GM10266 (cell line): ENCODE measurements at regions not wholly inside any gene's neighbourhood (a gene's known extent, or its start where the extent isn't known, plus 50 kb on each side); places are given as distances from the start of the nearest gene placed in this dataset.

Experiments
- DNase-seq: peaks from one replicate; pipeline ENCODE4 v3.0.0; 2012; ENCODE audit errors: extremely low spot score
- CTCF ChIP-seq: IDR thresholded peaks from 2 replicates; pipeline ENCODE4 v1.5.1; 2012; ENCODE audit warnings: mild to moderate bottlenecking, low read depth; ENCODE audit not compliant: control insufficient read depth, insufficient read depth; ENCODE audit errors: missing control alignments

GRCh38 chr16:86079255-86079885 lies 180.4 kb downstream of the IRF8 start:
- no peak for TF ChIP-seq CTCF
- DNase-seq, result no peak

- DNase-seq, result no peak
- no peak for TF ChIP-seq CTCF
Observed at GRCh38 chr16:86080131-86080875, 181.3 kb downstream of the IRF8 start.

- no peak for DNase-seq
- TF ChIP-seq CTCF, result no peak
Observed at GRCh38 chr16:86080982-86081381, 182.0 kb downstream of the IRF8 start.

- no peak for TF ChIP-seq CTCF
- DNase-seq, result no peak
Observed at GRCh38 chr16:86082418-86083030, 183.6 kb downstream of the IRF8 start.

- TF ChIP-seq CTCF, result no peak
- no peak for DNase-seq
Observed at GRCh38 chr16:86083382-86084002, 184.5 kb downstream of the IRF8 start.

GRCh38 chr16:86085161-86085611 lies 186.2 kb downstream of the IRF8 start:
- TF ChIP-seq CTCF, result no peak
- DNase-seq, result no peak
